ENCODE measurements at regions not wholly inside any gene's neighbourhood (a gene's known extent, or its start where the extent isn't known, plus 50 kb on each side); places are given as distances from the start of the nearest gene placed in this dataset.

GRCh38 chr13:26995159-26995558 is 176.5 kb downstream of the USP12 start:
- Histone ChIP-seq H2BK20ac (ENCODE audit: low read length) (no peak overlapping the region), H2BK12ac (ENCODE audit: low read depth, low read length) (no peak overlapping the region), H2BK120ac (replicated peaks; ENCODE audit: low read depth, low read length) (no peak overlapping the region), H3K4ac (replicated peaks; ENCODE audit: insufficient read length, low read depth, low read length) (no peak overlapping the region), H3K36me3 (ENCODE audit: control insufficient read depth in 2 of 4, insufficient read depth in 4 of 4, low read length in 3 of 4) (no peaks in the 10 kb centered on the region), H4K20me1 (replicated peaks in 1 of 2; ENCODE audit: control insufficient read depth in 1 of 2, insufficient read depth in 2 of 2, low read length in 2 of 2) (no peaks in the 10 kb centered on the region), H2AFZ (ENCODE audit: low read length) (no peak overlapping the region), H3K56ac (replicated peaks; ENCODE audit: insufficient read length, low read depth, low read length) (no peak overlapping the region), H3K18ac (ENCODE audit: extremely low read depth, low read length) (no peak overlapping the region), H3K27ac (ENCODE audit: low read depth, low read length) (no peak overlapping the region), H3K4me1 (replicated peaks in 1 of 4; ENCODE audit: control insufficient read depth in 3 of 4, insufficient read depth in 4 of 4, low read length in 3 of 4) (no peaks in the 10 kb centered on the region), H4K8ac (ENCODE audit: extremely low read depth, insufficient read depth, low read length) (no peak overlapping the region), H2BK5ac (ENCODE audit: low read depth, low read length) (no peak overlapping the region), H2BK15ac (ENCODE audit: low read length) (no peak overlapping the region), H4K5ac (ENCODE audit: insufficient read length, low read depth, low read length) (no peak overlapping the region), H3K14ac (ENCODE audit: insufficient read length) (no peak overlapping the region), H3K9me3 (ENCODE audit: insufficient read depth in 2 of 2, low read depth in 1 of 2, low read length in 1 of 2) (no peaks in the 10 kb centered on the region), H3K79me2 (ENCODE audit: control insufficient read depth in 1 of 2, insufficient read depth in 2 of 2, low read length in 2 of 2) (no peaks in the 10 kb centered on the region), H3K79me1 (ENCODE audit: low read depth, low read length) (no peaks in the 10 kb centered on the region), H4K91ac (replicated peaks; ENCODE audit: insufficient read length, low read length) (no peak overlapping the region), H3K23ac (ENCODE audit: insufficient read length) (no peak overlapping the region), H2AK5ac (ENCODE audit: low read depth, low read length) (no peak overlapping the region), H3K4me2 (ENCODE audit: insufficient read depth in 1 of 2, low read depth in 2 of 2, low read length in 2 of 2) (no peak overlapping the region), H3K23me2 (ENCODE audit: low read depth, low read length) (no peaks in the 10 kb centered on the region), H3K27me3 (replicated peaks in 1 of 4; ENCODE audit: control insufficient read depth in 3 of 4, extremely low read depth in 1 of 4, insufficient read depth in 3 of 4, low read length in 3 of 4) (no peaks in the 10 kb centered on the region), H3K4me3 (ENCODE audit: extremely low read depth in 1 of 4, insufficient read depth in 2 of 4, low read depth in 3 of 4, low read length in 4 of 4) (no peak overlapping the region), H3K9ac (replicated peaks in 1 of 4; ENCODE audit: extremely low read depth in 1 of 4, low read depth in 3 of 4, low read length in 3 of 4) (no peak overlapping the region)
- ChIA-PET CTCF (ENCODE audit: partially characterized antibody) (no interaction called here), POLR2A (ENCODE audit: partially characterized antibody) (no interaction called here)
- DNase-seq (ENCODE audit: low read depth in 1 of 2, low spot score in 2 of 2) (no peak), FAIRE-seq (no peak)
- WGBS, 2 experiments (ENCODE audit: extremely low coverage in 1 of 2, insufficient coverage in 1 of 2, insufficient read length in 1 of 2, insufficient replicate concordance in 2 of 2, low coverage in 1 of 2, low lambda C conversion rate in 2 of 2, missing lambda C conversion rate in 1 of 2) = 75% methylated on average over 3 of the region's 3 CpGs; no CpG with 5 or more reads in 1 of the 2 experiments
- no peak for TF ChIP-seq FOSL1 (IDR thresholded peaks at IDR 0.05; ENCODE audit: insufficient read depth, low read depth, low read length)
- TF ChIP-seq RNF2 (IDR thresholded peaks at IDR 0.05; ENCODE audit: borderline replicate concordance, low read depth, low read length, missing control alignments, poor library complexity, severe bottlenecking) = no peak
- TF ChIP-seq KDM1A (IDR thresholded peaks at IDR 0.05; ENCODE audit: borderline replicate concordance, low read length) = no peak
- no peak for TF ChIP-seq CEBPB (IDR thresholded peaks at IDR 0.05; ENCODE audit: low read depth, low read length)
- TF ChIP-seq GABPA (IDR thresholded peaks at IDR 0.05; ENCODE audit: borderline replicate concordance, insufficient read depth, low read length) = no peak
- TF ChIP-seq CBX8 (IDR thresholded peaks at IDR 0.05; ENCODE audit: borderline replicate concordance, low read depth, low read length) = no peak
- no peak for TF ChIP-seq SIX5 (IDR thresholded peaks at IDR 0.05; ENCODE audit: low read depth, low read length)
- TF ChIP-seq TEAD4 (IDR thresholded peaks at IDR 0.05; ENCODE audit: low read depth, low read length) = no peak
- TF ChIP-seq BCL11A (IDR thresholded peaks at IDR 0.05; ENCODE audit: low read depth in 2 of 2, low read length in 2 of 2) = no peak

All from H1 (cell line).